SK-MEL-5 (cell line): ENCODE measurements at regions not wholly inside any gene's neighbourhood (a gene's known extent, or its start where the extent isn't known, plus 50 kb on each side); places are given as distances from the start of the nearest gene placed in this dataset.

Source experiments
- DNase-seq: peaks from one replicate; pipeline ENCODE4 v3.0.0-alpha.2; 2016; ENCODE audit warnings: low read depth, low spot score
- in situ Hi-C: cut with HindIII; loops from 2 replicates; pipeline ENCODE4 v1.10.0; 2016; ENCODE audit warnings: low sequenced_read_pairs, high pct_unique_total_duplicates, low pct_unique_long_range_greater_than_20kb

- no peak for DNase-seq
- in situ Hi-C loops = no loop called here
Measured at GRCh38 chr2:228312172-228312571, 130.7 kb upstream of the SPHKAP start.

GRCh38 chr2:228303960-228304359 lies 122.5 kb upstream of the SPHKAP start:
- DNase-seq = no peak
- in situ Hi-C loops = no loop called here

DNA sequence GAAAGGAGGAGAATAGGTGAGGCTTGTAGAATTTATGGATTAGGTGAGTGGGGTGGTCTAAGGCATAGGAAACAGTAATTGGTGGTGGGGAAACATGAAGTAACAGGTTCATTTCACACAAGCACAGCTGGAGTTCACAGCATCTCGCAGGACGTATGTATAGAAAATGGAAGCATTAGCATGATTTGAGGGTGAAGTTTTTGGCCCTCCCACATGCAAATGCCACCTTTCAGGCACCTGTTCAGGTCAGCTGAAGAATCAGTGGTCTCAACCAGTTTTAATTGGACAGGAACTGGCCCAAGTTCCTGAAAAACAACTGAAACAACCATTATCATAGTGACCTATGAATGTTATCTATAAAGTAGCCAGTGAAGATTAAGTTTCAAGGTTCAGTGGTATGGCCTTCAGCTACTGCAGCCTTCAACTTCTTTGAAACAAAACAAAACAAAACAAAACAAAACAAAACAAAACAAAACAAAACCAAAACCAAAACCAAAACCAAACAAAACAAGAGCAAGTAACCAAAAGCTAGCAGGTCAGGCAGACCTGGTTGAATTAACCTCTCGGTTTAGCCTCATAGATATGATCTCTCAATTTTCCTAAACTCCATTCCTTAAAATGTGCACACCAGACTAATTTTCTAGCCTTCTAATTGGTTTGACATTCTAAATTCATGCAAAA lies 102.1 kb upstream of the SPHKAP start:
- in situ Hi-C loops = no loop called here
- DNase-seq = no peak

GRCh38 chr2:228282376-228282775 lies 100.9 kb upstream of the SPHKAP start:
- in situ Hi-C loops = no loop called here
- DNase-seq = no peak

DNA sequence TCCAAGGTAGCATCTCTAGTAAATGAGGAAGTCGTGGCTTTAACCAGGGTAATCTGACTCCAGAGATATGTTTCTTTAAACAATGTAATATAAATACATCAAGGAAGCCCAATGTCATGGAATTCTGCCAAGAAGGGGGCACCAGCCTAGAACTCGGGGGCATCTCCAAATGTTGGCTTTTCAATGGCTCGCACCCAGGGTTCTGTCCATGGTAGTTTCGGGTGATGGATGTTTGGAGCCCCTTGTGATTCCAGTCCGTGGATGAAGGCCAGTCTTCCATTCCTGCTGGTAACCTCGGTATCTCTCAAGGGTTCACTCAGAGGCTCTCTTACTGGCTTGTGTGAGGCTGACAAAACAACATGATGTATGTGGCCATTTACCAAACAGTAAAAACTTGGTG lies 91.7 kb upstream of the SPHKAP start:
- no peak for DNase-seq
- in situ Hi-C loops = no loop called here

DNA sequence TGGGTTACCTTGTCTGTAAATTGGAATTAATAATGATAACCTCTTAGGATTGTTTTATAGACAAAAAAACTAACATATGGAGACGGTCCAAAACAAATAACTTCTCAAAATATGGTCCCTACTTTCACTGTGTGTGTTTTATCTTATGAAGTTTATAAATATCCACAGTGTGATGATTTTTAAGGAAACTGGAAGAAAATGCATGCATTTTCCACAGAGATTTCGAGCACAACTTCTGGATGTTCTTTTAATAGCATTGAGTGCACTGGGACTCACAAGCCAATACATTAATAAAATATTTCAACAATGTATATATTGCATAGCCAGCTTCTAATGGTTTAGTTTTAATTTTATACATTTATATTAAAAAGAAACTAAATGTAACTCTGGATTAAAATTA lies 87.9 kb upstream of the SPHKAP start:
- no peak for DNase-seq
- in situ Hi-C loops = no loop called here

DNA sequence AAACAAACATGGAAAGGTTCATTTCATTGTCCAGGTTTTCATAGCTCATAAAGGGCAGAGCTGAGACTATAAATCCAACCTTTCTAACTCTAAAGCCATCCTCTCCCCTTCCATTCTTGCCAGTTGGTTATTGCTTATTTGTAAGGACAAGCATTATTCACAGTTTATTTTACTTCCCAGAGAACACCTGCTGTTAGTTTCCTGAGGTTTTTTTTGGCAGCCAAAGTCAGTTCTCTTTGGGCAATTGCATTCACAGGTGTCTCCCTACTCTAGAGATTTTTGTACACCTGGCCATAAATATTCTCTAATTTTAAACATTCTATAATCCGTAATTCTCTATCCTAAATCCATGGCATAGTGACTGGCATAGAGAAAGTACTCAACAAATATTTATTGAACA lies 87.3 kb upstream of the SPHKAP start:
- in situ Hi-C loops = no loop called here
- no peak for DNase-seq

- in situ Hi-C loops = no loop called here
- DNase-seq = no peak
Measured at GRCh38 chr2:228268301-228268700, 86.8 kb upstream of the SPHKAP start.

GRCh38 chr2:228263156-228263555 lies 81.7 kb upstream of the SPHKAP start:
- DNase-seq = no peak
- in situ Hi-C loops = no loop called here

DNA sequence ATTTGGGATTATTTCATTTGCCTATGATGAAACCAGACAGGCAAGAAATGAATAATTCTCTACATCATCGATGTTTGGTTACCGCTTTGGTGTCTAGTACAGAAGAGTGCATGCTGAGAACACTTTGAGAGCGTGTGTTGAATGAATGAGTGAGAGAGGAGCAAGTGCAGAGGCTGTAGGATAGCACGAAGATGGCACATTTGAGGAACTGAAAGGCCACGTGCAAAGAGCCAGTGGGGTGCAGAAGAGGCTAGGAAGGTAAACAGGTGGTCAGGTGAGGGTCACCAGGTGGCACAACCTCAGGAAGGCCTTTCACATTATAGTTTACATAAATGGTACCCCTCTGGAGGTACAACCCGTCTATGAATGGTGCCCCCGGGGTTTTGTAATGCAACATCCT lies 80.1 kb upstream of the SPHKAP start:
- in situ Hi-C loops = no loop called here
- DNase-seq = no peak

DNA sequence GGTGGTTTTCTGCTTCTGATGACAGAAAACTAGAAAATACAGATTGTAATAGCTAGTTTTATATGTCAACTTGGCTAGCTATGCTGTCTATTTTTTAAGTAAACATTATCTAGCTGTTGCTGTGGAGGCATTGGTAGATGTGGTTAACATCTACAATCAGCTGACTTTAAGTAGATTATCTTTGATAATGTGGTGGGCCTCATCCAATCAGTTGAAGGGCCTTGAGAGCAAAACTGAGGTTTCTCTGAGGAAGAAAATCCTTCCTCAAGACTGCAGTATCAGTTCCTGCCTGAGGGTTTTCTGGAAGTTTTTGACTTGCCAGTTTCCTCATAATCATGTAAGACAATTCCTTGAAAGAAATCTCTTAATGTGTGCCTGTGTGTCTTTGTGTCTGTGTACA lies 75.9 kb upstream of the SPHKAP start:
- in situ Hi-C loops = no loop called here
- no peak for DNase-seq

GRCh38 chr2:228253752-228254151 lies 72.3 kb upstream of the SPHKAP start:
- DNase-seq = no peak
- in situ Hi-C loops = no loop called here

- DNase-seq = no peak
- in situ Hi-C loops = no loop called here
Measured at GRCh38 chr2:228247335-228247734, 65.8 kb upstream of the SPHKAP start.

DNA sequence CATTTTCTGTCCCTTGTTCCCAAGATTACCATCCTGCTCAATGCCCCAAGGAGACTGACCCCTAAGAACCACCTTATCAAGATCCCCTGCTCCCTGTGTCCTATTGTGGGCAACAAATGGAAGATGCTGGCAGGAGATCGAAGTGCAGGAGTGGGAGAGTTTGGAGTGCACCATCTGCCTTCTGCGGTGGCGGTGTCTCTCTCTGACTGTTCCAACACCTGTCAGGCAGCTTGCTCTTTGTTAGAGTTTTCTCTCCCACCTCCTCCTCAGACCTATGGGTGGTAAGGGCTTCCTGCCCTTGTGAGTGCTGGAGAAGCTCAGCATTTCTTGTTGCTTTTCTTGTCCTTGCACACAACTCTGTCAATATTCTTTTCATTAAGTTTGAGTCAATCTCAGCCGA lies 64.1 kb upstream of the SPHKAP start:
- in situ Hi-C loops = no loop called here
- DNase-seq = no peak

DNA sequence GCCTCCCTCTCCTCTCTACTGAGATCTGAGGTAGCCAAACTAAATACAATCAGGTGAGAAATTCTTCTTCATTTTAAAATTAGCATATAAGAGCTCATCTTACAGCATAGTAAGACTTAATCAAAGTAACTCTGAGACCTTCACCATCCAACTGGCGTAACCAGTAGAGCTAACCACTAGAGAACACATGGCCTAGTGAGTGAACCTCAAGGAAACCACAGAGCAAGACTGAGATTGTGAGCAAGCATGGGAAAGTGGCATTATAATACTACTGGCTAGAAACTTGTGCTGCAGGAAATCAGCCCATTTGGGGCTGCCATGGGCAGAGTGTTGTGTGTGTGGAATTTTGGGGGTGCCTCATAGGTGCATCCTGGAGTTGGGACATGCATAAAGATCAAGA lies 61.1 kb upstream of the SPHKAP start:
- DNase-seq = no peak
- in situ Hi-C loops = no loop called here

DNA sequence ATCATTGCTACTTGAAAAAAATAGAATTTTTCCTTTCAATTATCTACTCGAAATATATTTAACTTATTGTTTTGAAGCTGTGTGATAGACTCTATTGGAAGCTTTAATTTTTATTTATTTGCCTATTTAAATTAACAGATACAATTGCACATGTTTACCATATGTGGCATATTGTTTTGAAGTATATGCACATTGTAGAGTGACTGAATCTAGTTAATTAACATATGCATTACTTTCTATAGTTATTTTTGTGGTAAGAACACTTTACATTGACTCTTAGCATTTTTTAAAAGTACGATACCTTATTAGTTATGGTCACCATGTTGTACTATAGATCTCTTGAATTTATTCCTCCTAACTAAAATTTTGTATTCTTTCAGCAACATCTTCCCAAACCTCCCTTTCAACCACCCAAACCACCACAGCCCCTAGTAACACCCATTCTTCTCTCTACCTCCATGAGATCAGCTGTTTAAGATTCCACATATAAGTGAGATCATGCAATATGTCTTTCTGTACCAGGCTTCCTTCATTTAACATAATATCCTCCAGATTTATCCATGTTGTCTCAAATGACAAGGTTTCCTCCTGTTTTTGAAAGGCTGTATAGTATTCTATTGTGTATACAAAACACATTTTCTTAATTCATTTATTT lies 58.5 kb upstream of the SPHKAP start:
- in situ Hi-C loops = no loop called here

GRCh38 chr2:228239207-228239906 lies 57.9 kb upstream of the SPHKAP start:
- in situ Hi-C loops = no loop called here
- DNase-seq = no peak

More for the DNA sequence above, 58.5 kb upstream of the SPHKAP start:
- DNase-seq = no peak
